WTC11 (cell line): ENCODE measurements at regions not wholly inside any gene's neighbourhood (a gene's known extent, or its start where the extent isn't known, plus 50 kb on each side); places are given as distances from the start of the nearest gene placed in this dataset.
"Not testable (repeated sequence)": the region's sequence is repeated elsewhere in the genome, so short reads cannot be mapped to it uniquely, and the experiment has no call there.

ENCODE experiments used
- ATF1 ChIP-seq: sonication (generic); formaldehyde crosslinking; IDR thresholded peaks from 2 replicates; pipeline ENCODE4 v1.8.1; 2023; ENCODE audit warnings: mild to moderate bottlenecking, moderate library complexity, missing genetic modification reagents
- FOXJ3 ChIP-seq: sonication (generic); formaldehyde crosslinking; IDR thresholded peaks from 2 replicates; pipeline ENCODE4 v1.9.0; 2021; ENCODE audit warnings: missing genetic modification reagents, mild to moderate bottlenecking, borderline replicate concordance
- FOXP1 ChIP-seq: sonication (generic); formaldehyde crosslinking; IDR thresholded peaks from 2 replicates; pipeline ENCODE4 v1.8.0; 2022; ENCODE audit warnings: missing genetic modification reagents, mild to moderate bottlenecking, moderate library complexity, borderline replicate concordance
- GABPB1 ChIP-seq: sonication (generic); formaldehyde crosslinking; IDR thresholded peaks from 2 replicates; pipeline ENCODE4 v1.8.1; 2023; ENCODE audit warnings: mild to moderate bottlenecking, missing genetic modification reagents
- HMGXB4 ChIP-seq: sonication (generic); formaldehyde crosslinking; IDR thresholded peaks from 2 replicates; pipeline ENCODE4 v1.8.1; 2023; ENCODE audit warnings: mild to moderate bottlenecking, moderate library complexity, missing genetic modification reagents
- PRRX2 ChIP-seq: fragments of 250-450 bp; sonication (Bioruptor Pico); IDR thresholded peaks from 2 replicates; pipeline ENCODE4 v1.8.0; 2021; ENCODE audit warnings: mild to moderate bottlenecking
- SP1 ChIP-seq: sonication (generic); formaldehyde crosslinking; conservative IDR thresholded peaks from 2 replicates; pipeline ENCODE4 v1.8.1; 2022; ENCODE audit warnings: missing genetic modification reagents
- TEAD4 ChIP-seq: sonication (generic); formaldehyde crosslinking; IDR thresholded peaks from 2 replicates; pipeline ENCODE4 v1.8.0; 2022; ENCODE audit warnings: mild to moderate bottlenecking, missing genetic modification reagents
- TP53 ChIP-seq: sonication (generic); formaldehyde crosslinking; IDR thresholded peaks from 2 replicates; pipeline ENCODE4 v1.8.1; 2023; ENCODE audit warnings: mild to moderate bottlenecking, missing genetic modification reagents
- ZBTB21 ChIP-seq: sonication (generic); formaldehyde crosslinking; IDR thresholded peaks from 2 replicates; pipeline ENCODE4 v1.8.1; 2023; ENCODE audit warnings: mild to moderate bottlenecking, missing genetic modification reagents, borderline replicate concordance
- ZNF317 ChIP-seq: sonication (generic); formaldehyde crosslinking; IDR thresholded peaks from 2 replicates; pipeline ENCODE4 v1.8.1; 2023; ENCODE audit warnings: low read depth, mild to moderate bottlenecking, moderate library complexity, missing genetic modification reagents, borderline replicate concordance
- ZNF416 ChIP-seq: fragments of 250-450 bp; sonication (Bioruptor Pico); IDR thresholded peaks from 2 replicates; pipeline ENCODE4 v1.9.0; 2021; ENCODE audit warnings: mild to moderate bottlenecking, inconsistent platforms
- TF ChIP-seq, protein P1 (sequence below): fragments of 250-450 bp; sonication (Bioruptor Pico); IDR thresholded peaks from 2 replicates; pipeline ENCODE4 v1.9.0; 2021; ENCODE audit warnings: mild to moderate bottlenecking
- TF ChIP-seq, protein P2 (sequence below): fragments of 200-600 bp; IDR thresholded peaks from 2 replicates; pipeline ENCODE4 v1.8.0; 2022; ENCODE audit warnings: antibody characterized with exemption

DNA sequence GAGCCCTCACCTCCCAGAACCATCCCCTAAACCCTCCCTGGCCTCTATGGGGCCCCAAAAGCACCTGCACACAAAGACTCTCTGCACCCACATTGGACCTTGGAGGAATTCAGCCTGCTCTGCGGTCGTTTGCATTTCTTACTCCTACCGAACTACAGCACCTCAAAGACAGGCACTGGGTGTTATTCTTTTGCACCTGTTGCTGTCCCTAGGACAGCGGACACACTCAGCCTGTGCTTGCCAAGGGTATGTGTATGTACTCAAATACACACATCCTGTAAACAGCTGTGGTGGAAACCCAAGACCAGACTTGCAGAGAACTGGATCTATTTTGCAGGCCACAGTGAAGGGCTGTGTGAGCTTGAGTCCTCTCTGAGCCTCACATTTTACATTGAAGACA is 54.2 kb upstream of the LGALS9B start:
- TF ChIP-seq, protein P1, sequence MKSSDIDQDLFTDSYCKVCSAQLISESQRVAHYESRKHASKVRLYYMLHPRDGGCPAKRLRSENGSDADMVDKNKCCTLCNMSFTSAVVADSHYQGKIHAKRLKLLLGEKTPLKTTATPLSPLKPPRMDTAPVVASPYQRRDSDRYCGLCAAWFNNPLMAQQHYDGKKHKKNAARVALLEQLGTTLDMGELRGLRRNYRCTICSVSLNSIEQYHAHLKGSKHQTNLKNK (CRISPR knock-in tag), result not testable (repeated sequence)
- TF ChIP-seq, protein P2, sequence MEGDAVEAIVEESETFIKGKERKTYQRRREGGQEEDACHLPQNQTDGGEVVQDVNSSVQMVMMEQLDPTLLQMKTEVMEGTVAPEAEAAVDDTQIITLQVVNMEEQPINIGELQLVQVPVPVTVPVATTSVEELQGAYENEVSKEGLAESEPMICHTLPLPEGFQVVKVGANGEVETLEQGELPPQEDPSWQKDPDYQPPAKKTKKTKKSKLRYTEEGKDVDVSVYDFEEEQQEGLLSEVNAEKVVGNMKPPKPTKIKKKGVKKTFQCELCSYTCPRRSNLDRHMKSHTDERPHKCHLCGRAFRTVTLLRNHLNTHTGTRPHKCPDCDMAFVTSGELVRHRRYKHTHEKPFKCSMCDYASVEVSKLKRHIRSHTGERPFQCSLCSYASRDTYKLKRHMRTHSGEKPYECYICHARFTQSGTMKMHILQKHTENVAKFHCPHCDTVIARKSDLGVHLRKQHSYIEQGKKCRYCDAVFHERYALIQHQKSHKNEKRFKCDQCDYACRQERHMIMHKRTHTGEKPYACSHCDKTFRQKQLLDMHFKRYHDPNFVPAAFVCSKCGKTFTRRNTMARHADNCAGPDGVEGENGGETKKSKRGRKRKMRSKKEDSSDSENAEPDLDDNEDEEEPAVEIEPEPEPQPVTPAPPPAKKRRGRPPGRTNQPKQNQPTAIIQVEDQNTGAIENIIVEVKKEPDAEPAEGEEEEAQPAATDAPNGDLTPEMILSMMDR, result not testable (repeated sequence)
- not testable (repeated sequence) for TF ChIP-seq TEAD4 (CRISPR knock-in tag); GABPB1; ZNF317 (CRISPR knock-in tag); SP1; ATF1 (CRISPR knock-in tag); FOXP1 (CRISPR knock-in tag); FOXJ3; ZBTB21; ZNF416 (CRISPR knock-in tag); TP53 (CRISPR knock-in tag); PRRX2 (CRISPR knock-in tag); HMGXB4
